HG03565 (cell line): ENCODE measurements at regions not wholly inside any gene's neighbourhood (a gene's known extent, or its start where the extent isn't known, plus 50 kb on each side); places are given as distances from the start of the nearest gene placed in this dataset.
"Not testable (repeated sequence)": the region's sequence is repeated elsewhere in the genome, so short reads cannot be mapped to it uniquely, and the experiment has no call there.

Source experiments
- ATAC-seq: cut with Tn5 transposase; IDR thresholded peaks from one replicate; pipeline ENCODE4 v1.9.1; 2021; ENCODE audit warnings: mild to moderate bottlenecking, moderate library complexity; ENCODE audit not compliant: unreplicated experiment

DNA sequence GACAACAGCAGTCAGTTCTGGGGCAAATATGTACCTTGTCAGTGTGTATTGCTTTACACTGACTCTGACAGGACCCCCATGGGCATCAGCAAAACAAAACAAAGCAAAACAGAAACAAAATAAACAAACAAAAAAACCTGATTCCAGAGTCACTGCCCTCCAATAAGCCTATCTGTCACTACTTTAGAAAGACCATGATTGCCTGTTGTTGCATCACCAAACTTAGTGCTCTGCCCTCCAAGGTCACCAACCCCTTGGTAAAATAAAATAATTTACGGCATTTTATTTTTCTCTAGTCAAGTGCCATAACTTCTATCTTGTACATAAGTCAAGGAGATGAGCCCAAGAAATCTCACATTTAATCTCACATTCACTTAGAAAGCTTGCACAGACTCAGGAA is 120.9 kb upstream of the ADAMTS3 start:
- no peak for ATAC-seq

DNA sequence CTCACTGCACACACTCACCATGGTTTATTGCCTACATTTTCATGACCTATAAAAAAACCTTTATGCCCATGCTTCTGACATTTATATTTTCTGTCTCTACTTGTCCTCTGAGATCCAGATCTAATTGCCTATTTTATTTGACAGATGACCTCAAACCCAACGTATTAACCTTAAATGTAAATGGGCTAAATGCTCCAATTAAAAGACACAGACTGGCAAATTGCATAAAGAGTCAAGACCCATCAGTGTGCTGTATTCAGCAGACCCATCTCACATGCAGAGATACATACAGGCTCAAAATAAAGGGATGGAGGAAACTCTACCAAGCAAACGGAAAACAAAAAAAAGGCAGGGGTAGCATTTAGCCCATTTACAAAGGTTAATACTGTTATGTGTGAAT is 117.4 kb upstream of the ADAMTS3 start:
- not testable (repeated sequence) for ATAC-seq

DNA sequence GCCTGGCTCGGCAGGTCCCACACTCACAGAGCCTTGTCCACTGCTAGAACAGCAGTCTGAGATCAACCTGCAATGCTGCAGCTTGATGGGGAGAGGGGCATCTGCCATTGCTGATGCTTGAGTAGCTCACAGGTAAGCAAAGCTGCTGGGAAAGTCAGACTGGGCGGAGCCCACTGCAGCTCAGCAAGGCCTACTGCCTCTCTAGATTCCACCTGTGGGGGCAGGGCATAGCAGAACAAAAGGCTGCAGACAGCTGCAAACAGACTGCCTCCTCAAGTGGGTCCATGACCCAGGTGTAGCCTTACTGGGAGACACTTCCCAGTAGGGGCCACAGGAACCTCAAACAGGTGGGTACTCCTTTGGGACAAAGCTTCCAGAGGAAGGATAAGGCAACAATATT is 110.6 kb upstream of the ADAMTS3 start:
- no peak for ATAC-seq

DNA sequence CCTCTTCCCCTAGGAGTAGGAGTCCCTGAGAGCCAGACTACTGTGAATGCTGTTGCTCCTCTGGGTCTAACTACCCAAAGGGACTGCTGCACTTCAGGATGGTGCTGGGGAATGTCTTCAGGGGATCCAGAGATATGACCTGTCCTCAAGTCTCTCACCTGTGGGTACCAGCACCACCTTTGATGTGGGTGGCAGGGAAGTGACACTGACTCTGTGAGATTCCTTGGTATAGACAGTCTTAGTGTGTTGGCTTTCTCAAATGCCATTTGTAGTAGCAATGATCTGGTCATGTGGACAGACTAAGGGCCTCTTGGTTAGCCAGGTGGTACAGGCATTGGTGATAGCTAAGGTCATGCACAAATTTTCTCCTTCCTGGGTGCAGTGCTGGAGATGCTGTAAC is 108.9 kb upstream of the ADAMTS3 start:
- ATAC-seq = no peak

DNA sequence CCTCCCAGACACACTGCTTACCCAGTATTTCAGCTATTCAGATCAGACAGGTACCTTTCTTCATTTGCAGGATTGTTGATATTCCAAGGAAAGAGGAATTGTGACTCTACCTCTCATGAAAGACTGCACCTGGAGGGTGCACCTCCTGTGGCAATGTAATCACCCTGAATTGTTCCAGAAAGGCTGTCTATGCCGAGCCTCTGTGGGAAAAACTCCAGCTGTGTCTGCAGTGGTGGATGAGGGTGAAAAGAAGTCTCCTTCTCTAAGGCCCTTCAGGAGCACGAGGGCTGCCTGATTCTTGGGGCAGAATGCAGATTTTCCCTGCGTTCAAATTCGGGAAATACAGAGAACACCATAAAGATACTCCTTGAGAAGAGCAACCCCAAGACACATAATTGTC is 108.2 kb upstream of the ADAMTS3 start:
- no peak for ATAC-seq

DNA sequence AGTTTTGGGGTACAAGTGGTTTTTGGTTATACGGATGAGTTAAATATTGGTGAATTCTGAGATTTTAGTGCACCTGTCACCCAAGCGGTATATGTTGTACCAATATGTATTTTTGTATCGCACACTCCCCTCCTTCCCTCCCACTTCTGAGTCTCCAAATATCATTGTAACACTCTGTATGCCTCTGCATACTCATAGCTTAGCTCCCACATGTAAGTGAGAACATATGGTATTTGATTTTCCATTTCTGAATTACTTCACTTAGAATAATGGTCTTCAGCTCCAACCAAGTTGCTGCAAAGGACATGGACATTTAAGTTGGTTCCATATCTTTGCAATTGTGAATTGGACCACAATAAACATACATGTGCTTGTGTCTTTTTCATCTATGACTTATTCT is 103.0 kb upstream of the ADAMTS3 start:
- ATAC-seq = no peak

DNA sequence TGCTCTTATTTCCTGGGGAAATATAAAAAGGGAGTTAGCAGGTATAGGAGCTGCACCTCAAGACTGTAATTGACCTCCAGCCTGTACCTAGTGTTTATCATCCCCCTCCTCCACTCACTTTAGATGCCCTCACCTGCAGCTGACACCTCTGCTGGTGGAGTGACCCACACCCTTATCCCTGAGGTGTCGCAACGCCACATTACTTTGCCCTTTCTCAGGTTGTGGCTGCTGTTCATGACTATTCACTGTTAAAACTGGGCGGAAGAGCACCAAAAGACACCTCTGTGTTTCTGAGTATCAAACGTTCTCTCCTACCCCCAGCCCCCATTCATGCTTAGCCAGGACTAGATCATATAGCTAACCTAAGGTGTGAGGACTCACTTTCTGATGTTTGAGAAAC is 101.5 kb upstream of the ADAMTS3 start:
- no peak for ATAC-seq

DNA sequence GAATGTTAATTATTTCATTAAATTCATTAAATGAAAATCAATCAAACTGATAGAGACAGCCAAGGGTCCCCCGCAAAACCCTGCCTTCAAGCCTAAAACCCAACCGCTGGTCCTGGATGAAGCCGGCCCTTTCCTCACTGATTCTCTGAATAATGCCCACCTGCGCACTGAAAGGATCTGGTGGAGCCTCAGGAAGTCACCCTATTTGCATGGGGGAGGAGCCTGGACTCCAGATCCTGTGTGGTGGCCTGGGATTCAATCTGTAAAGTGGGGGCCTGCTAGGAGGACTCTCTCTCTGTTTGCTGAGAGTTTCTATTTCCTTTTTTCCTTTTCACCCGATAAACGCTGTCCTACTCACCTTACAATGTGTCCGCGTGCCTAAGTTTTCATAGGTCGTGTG is 97.9 kb upstream of the ADAMTS3 start:
- ATAC-seq = no peak

DNA sequence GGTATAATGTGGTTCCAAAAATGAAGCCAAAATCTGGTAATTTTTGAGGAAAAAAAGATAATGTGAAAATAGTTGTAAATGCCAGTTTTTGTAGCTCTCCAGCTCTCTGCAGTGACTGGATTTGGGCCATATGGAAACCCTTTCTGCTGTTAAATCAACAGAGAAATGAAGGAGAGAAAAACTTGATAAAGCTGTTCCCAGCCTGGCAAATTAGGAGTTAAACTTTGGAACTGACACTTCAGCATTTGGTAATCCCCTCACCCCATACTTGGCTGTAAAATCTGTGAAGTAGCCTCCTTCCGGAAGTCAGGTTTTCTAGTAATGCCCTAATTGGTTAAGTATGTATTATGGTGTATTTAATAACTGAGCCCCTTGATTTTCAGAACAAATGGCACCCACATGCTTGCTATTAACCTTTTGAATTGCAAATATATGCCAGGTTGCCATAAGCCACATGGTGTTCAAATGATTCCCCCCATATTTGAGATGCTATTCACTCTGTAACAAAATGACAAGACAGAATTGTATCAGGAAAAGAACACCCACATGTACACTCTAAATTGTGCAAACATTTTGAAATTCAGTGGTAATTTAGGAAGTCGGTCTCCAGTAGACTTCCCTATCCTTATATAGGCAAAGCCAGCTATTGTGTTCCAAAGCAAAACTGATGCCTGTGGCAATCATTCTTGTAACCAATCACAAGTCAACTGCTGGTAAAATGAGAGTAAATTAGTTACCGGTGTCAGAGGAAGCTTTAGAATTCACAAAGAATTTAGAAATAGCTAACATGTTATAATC is 96.3 kb upstream of the ADAMTS3 start:
- no peak for ATAC-seq

DNA sequence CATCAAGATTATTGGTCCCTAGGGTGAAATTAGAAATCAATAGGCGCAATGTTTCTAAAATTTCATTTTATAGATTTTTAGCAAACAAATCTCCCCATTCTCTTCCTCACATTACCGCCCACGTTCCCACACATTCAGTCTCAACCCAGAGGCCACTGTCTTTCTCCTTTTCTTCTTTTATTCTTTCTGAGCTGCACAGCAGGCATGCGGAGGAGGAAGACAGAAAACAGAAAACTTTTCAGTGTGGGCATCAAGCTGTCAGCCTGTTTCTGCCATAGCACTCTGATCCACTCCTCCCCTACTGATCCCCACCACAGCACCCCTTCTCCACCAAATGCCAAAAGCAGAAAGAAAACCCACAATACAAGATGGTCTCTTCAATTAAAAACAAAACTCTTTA is 94.8 kb upstream of the ADAMTS3 start:
- no peak for ATAC-seq

DNA sequence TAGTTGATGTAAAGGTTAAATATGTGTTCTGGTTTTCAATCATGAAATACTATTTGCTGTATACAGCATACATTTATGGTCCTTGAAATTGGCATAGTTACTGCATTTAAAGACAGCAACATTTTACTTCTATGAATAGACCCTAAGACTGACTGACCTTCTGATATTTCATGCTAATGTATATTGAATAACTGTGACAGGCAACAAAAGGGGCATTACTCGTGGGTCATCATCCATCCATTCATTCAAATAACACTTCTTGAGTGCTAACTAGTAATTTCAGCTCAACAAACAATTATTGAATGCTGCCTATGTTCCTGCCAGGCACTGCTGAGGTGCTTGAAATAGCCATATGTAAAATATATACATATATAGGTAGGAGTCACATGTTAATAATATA is 92.8 kb upstream of the ADAMTS3 start:
- no peak for ATAC-seq

DNA sequence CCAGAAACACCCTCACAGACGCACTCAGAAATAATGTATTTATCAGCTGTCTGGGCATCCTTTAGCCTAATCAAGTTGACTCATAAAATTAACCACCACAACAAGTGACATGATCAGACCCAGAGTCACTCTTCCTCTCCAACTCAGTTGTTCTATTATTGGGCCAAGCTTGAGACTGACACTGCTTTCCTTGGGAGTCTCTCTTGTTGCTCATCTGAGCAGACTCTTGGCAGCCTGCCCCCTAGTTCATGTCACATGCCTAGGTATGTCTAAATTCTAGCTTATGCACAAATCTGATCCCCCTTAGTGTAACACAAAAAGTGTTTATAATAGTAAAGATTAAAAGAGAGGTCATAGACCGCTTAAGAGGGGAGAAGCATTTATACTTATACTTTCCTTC is 72.6 kb upstream of the ADAMTS3 start:
- no peak for ATAC-seq

DNA sequence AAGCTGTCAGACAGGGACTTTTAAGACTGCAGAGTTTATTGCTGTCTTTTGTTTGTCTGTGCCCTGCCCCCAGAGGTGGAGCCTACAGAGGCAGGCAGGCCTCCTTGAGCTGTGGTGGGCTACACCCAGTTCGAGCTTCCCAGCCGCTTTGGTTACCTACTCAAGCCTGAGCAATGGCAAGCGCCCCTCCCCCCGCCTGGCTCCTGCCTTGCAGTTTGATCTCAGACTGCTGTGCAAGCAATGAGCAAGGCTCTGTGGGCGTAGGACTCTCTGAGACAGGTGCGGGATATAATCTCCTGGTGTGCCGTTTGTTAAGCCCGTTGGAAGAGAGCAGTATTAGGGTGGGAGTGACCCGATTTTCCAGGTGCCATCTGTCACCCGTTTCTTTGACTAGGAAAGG is 67.8 kb upstream of the ADAMTS3 start:
- not testable (repeated sequence) for ATAC-seq

DNA sequence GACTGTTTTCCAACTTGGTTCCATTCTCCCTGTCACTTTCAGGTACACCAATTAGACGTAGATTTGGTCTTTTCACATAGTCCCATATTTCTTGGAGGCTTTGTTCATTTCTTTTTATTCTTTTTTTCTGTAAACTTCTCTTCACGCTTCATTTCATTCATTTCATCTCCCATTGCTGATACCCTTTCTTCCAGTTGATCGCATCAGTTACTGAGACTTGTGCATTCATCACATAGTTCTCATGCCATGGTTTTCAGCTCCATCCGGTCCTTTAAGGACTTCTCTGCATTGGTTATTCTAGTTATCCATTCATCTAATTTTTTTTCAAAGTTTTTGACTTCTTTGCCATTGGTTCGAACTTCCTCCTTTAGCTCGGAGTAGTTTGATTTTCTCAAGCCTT is 66.9 kb upstream of the ADAMTS3 start:
- not testable (repeated sequence) for ATAC-seq

DNA sequence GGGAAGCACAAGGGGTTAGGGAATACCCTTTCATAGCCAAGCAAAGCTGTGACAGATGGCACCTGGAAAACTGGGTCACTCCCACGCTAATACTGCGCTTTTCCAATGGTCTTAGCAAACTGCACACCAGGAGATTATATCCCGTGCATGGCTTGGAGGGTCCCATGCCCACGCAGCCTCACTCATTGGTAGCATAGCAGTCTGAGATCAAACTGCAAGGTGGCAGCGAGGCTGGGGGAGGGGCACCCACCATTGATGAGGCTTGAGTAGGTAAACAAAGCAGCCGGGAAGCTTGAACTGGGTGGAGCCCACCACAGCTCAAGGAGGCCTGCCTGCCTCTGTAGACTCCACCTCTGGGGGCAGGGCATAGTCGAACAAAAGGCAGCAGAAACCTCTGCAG is 63.2 kb upstream of the ADAMTS3 start:
- not testable (repeated sequence) for ATAC-seq

DNA sequence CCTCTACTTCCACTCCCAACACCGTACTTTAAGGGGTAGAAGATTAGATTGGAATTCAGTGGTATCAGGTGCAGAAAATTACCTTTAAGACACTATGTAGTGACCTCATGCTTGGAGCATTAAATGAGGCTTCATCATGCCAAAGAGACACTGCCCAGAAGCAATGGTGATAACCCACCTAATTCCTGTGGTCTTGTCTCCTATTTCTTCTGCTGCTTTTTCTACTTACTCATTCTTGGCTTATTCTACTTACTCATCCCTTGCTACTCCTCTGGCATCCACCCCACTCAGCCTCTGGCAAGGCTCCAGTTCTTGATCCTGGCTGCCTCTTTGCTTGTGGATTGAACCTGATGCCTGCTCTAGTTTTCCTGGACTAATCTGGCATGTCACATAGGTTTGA is 62.3 kb upstream of the ADAMTS3 start:
- no peak for ATAC-seq

DNA sequence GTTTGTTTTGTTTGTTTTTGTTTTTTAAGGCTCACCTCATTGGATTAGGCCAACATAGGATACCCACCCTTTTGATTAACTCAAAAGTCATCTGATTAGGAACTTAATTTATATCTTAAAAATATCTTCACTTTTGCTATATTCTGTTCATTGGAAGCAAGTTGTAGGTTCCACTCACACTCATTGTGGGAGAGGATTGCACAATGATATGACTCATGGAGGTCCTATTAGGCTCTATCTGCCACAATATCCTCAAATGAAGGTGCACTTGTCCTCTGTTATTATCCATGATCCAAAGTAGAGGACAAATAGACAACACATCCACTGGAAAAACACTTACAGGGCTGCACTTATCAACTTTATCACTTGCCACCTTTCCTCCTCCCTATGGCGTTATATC is 60.5 kb upstream of the ADAMTS3 start:
- no peak for ATAC-seq

DNA sequence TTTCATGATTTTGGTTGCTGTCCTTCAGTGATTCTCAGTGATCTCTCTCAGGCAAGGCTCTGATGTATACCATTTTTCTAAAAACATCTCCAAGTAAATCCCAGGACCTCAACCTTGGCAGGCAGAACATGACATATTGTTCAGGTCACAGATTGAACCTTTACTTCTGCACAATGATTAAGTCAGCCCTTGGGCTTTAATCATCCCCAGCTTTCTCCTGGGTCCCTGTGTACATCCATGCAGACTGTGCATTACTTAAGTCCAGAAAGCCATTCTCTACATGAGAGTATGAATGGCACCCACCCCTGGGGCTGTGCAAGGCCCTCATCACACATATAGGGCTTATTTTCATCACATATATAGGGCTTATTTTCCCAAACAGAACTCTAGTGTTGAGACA is 58.7 kb upstream of the ADAMTS3 start:
- ATAC-seq = no peak
